Brain microvascular endothelial cell (primary cell): ENCODE measurements at regions not wholly inside any gene's neighbourhood (a gene's known extent, or its start where the extent isn't known, plus 50 kb on each side); places are given as distances from the start of the nearest gene placed in this dataset.

Source experiments
- DNase-seq: peaks from one replicate; pipeline ENCODE4 v3.0.0-alpha.2; 2020
- H3K27ac ChIP-seq: fragments of 250-450 bp; sonication (Bioruptor Pico); 2 replicates; pipeline ENCODE4 v1.5.1; 2020; ENCODE audit warnings: mild to moderate bottlenecking, moderate library complexity
- H3K27me3 ChIP-seq: fragments of 250-450 bp; sonication (Bioruptor Pico); replicated peaks from 2 replicates; pipeline ENCODE4 v1.5.1; 2020; ENCODE audit warnings: mild to moderate bottlenecking
- H3K36me3 ChIP-seq: fragments of 250-450 bp; sonication (Bioruptor Pico); replicated peaks from 2 replicates; pipeline ENCODE4 v1.5.1; 2020; ENCODE audit warnings: mild to moderate bottlenecking
- H3K4me3 ChIP-seq: 2 replicates; pipeline ENCODE4 v1.5.1; 2011; ENCODE audit warnings: low read depth, mild to moderate bottlenecking, control low read depth, low read length, moderate library complexity
- CTCF ChIP-seq: IDR thresholded peaks from 2 replicates; pipeline ENCODE4 v1.5.1; 2011; ENCODE audit warnings: low read depth, mild to moderate bottlenecking, moderate library complexity, low read length, control low read depth, inconsistent platforms; ENCODE audit errors: missing control alignments
- in situ Hi-C: cut with HindIII; loops from 2 replicates; pipeline ENCODE4 v1.10.0; 2017; ENCODE audit warnings: low sequenced_read_pairs, low pct_ligation_motif_present

DNA sequence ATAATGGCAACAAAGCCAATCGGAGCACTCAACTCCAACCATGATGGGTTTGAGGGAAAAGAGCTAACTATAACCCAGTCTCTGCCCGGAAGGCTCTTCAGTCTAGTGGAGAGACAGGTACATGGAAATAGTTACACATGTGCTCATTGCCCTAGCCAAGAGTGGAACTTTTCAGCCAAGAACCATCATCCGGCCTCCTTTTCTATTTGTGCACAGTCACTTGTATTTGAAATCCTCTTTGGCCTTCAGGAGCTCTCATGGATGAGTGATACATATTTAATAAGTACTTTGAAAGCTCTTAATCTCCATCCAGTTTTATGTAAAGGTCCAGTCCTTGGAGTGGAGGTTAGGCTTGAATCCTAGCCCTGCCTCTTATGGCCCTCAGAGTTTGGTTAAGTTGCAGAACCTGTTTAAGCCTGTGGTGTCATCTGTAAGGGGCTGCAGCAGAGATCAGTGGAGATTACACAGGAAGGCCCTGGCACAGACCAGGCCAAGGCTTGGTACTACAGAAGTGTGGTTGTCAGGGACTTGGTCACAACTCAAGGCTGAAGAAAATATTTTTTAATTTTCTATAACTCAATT, 72.3 kb upstream of the SMLR1 start:
- Histone ChIP-seq H3K27me3 (no peaks in the 10 kb centered on the region), H3K27ac (no peak overlapping the region), H3K4me3 (no peak overlapping the region), H3K36me3 (no peaks in the 10 kb centered on the region)
- no peak for DNase-seq
- in situ Hi-C loops: no loop called here
- no peak for TF ChIP-seq CTCF

GRCh38 chr6:130755368-130756034, 71.7 kb upstream of the SMLR1 start:
- Histone ChIP-seq H3K27me3 (no peaks in the 10 kb centered on the region), H3K4me3 (no peak overlapping the region), H3K27ac (no peak overlapping the region), H3K36me3 (no peaks in the 10 kb centered on the region)
- no peak for DNase-seq
- in situ Hi-C loops: no loop called here
- no peak for TF ChIP-seq CTCF

DNA sequence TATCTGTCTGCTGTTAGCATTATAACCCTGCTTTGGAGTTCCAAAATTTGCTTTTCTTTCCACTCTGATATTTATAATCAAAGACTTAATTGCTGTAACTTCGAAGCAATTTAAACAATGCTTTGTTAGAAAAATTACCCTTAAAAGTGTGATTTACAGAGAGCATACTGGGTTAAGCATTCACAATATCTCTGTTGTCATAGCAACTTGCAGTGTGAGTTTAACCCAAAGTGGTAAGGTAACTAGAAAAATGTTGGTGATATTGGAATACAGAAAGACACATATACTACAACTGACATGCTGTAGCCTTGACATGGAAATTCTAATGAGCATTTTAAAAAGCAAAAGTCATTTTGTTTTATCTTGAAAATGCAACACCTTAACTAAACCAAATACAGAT, 70.4 kb upstream of the SMLR1 start:
- Histone ChIP-seq H3K4me3 (no peak overlapping the region), H3K27me3 (no peaks in the 10 kb centered on the region), H3K36me3 (no peaks in the 10 kb centered on the region), H3K27ac (no peak overlapping the region)
- no peak for DNase-seq
- in situ Hi-C loops: no loop called here
- no peak for TF ChIP-seq CTCF

DNA sequence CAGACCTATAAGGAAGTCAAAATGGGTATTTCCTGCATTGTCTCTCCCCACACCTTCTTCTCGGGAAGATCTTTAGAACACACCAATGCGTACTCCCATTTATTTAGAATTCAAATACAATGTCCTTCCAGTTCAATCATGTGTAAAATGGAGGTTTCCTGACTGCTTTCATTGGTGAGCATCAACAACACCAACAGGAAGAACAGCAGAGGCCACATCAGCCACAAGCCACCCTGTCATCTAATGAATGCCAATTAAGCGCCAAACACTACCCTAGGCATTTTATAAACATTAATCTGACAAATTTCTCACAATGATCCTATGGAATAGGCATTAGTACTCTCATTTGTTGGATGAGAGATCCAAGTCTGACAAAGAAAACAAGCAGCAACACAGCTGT, 68.4 kb upstream of the SMLR1 start:
- H3K27ac ChIP-seq: no peak overlapping the region
- H3K27me3 ChIP-seq: no peaks in the 10 kb centered on the region
- H3K36me3 ChIP-seq: no peaks in the 10 kb centered on the region

GRCh38 chr6:130760006-130760405, 67.2 kb upstream of the SMLR1 start:
- in situ Hi-C loops: no loop called here

More for the DNA sequence above, 68.4 kb upstream of the SMLR1 start:
- no peak for DNase-seq
- TF ChIP-seq CTCF: no peak
- in situ Hi-C loops: no loop called here
- H3K4me3 ChIP-seq: no peak overlapping the region

More at GRCh38 chr6:130760006-130760405, 67.2 kb upstream of the SMLR1 start:
- TF ChIP-seq CTCF: peak; percentile 88
- Histone ChIP-seq H3K27me3 (no peaks in the 10 kb centered on the region), H3K27ac (no peak overlapping the region), H3K36me3 (no peaks in the 10 kb centered on the region), H3K4me3 (no peak overlapping the region)
- DNase-seq: peak; percentile 47
